HG03095 (cell line): ENCODE measurements at regions not wholly inside any gene's neighbourhood (a gene's known extent, or its start where the extent isn't known, plus 50 kb on each side); places are given as distances from the start of the nearest gene placed in this dataset.

ENCODE experiments used
- ATAC-seq: cut with Tn5 transposase; IDR thresholded peaks from one replicate; pipeline ENCODE4 v1.9.1; 2021; ENCODE audit warnings: moderate library complexity; ENCODE audit not compliant: unreplicated experiment

- no peak for ATAC-seq
Measured at GRCh38 chr12:107339932-107340331, 246.6 kb upstream of the CRY1 start.

- ATAC-seq: no peak
Measured at GRCh38 chr12:107340898-107341297, 247.5 kb upstream of the CRY1 start.

- no peak for ATAC-seq
Measured at GRCh38 chr12:107344035-107344808, 250.9 kb upstream of the CRY1 start.

DNA sequence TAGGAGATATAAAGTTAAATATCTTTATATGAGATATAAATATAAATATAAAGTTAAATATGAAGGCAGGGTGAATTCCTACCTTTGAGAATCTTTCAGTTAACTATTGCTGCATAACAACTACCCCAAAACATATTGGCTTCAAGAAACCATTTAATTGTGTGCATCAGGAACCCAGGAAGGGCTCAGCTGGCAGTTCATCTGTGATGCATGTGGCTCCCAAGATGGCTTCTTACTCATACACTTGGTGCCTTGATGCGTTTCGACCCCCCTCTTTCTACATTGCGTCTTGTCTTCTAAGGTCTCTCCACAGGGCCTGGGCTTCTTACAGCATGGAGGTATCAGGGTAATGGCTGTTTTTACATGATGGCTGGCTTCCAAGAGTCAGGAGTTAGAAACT lies 253.9 kb upstream of the CRY1 start:
- ATAC-seq: no peak

GRCh38 chr12:107349008-107349747 lies 255.8 kb upstream of the CRY1 start:
- no peak for ATAC-seq

DNA sequence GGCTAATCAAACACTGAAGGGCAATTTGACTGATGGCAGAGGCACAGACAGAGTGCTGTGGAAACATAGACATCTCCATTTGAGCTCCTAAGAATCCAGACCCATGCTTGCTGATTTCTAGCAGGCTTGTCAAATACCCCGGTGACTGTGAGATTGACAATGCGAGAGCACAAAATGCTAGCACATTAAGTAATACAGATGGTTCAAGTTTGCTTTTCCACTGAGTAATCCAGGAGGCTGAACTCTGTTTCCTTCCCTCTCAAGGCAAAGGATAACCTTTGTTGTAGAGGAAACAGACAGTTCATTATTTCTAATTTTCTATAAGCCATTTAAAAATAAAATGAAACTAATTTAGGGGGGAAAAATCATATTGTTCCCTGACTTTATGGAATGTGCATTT lies 256.5 kb upstream of the CRY1 start:
- ATAC-seq: no peak

- ATAC-seq: no peak
Measured at GRCh38 chr12:107351109-107351508, 257.8 kb upstream of the CRY1 start.

GRCh38 chr12:107351713-107352112 lies 258.4 kb upstream of the CRY1 start:
- ATAC-seq: no peak

- no peak for ATAC-seq
Measured at GRCh38 chr12:107352347-107353081, 259.2 kb upstream of the CRY1 start.

GRCh38 chr12:107353312-107353711 lies 260.0 kb upstream of the CRY1 start:
- no peak for ATAC-seq

DNA sequence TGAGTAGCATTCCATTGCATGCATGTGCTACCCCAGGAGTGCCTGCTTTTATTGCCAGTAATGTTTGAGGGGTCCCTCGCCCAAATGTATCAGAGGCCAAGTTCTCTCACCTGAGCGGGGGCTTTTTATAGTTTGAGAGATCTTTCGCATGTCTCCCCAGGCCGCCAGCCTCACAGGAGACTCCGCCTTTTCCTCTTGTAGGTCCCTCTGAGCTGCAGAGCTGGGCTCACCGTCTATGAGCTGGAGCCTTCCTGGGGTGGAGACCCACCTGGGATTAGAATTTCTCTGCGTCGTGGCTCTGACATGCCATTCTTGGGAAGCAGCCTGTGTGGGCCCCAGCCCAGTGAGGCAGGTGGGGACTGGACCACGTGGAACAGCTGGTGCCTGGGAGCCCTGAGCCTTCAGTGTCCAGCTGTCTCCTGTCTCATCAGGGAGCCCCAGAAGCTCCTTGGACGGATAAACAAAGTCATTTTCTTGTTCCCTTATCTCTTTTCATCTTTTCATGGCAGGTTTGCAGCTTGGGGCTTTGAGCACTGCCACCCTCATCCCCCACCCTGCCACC lies 261.7 kb upstream of the CRY1 start:
- no peak for ATAC-seq

- ATAC-seq: no peak
Measured at GRCh38 chr12:107355612-107356011, 262.3 kb upstream of the CRY1 start.

- no peak for ATAC-seq
Measured at GRCh38 chr12:107356266-107356936, 263.1 kb upstream of the CRY1 start.

GRCh38 chr12:107356937-107357295 lies 263.6 kb upstream of the CRY1 start:
- ATAC-seq: no peak

GRCh38 chr12:107359382-107359781 lies 266.0 kb upstream of the CRY1 start:
- no peak for ATAC-seq

GRCh38 chr12:107360033-107360432 lies 266.7 kb upstream of the CRY1 start:
- no peak for ATAC-seq

- no peak for ATAC-seq
Measured at GRCh38 chr12:107360482-107360881, 267.1 kb upstream of the CRY1 start.

GRCh38 chr12:107361970-107362369 lies 268.6 kb upstream of the CRY1 start:
- no peak for ATAC-seq

GRCh38 chr12:107362960-107363359 lies 269.6 kb upstream of the CRY1 start:
- no peak for ATAC-seq

- no peak for ATAC-seq
Measured at GRCh38 chr12:107364875-107365518, 271.6 kb upstream of the CRY1 start.
